ENCODE measurements at regions not wholly inside any gene's neighbourhood (a gene's known extent, or its start where the extent isn't known, plus 50 kb on each side); places are given as distances from the start of the nearest gene placed in this dataset.

DNA sequence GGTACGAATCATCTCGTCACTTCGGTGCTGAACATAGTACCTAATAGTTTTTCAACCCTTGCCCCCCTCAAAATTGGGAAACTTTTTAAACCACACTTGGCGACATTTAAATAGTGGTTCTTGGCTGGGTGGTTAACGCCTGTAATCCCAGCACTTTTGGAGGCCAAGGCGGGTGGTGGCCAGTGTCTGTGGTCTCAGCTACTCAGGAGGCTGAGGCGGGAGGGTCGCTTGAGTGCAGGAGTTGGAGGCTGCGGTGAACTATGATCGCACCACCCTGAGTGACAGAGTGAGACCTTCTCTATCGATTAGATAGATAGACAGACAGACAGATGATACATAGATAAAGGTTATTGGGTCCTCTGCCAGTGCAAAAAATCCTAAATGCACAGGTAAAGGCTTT is 55.5 kb upstream of the RASAL2 start:
- TF ChIP-seq, protein P1, sequence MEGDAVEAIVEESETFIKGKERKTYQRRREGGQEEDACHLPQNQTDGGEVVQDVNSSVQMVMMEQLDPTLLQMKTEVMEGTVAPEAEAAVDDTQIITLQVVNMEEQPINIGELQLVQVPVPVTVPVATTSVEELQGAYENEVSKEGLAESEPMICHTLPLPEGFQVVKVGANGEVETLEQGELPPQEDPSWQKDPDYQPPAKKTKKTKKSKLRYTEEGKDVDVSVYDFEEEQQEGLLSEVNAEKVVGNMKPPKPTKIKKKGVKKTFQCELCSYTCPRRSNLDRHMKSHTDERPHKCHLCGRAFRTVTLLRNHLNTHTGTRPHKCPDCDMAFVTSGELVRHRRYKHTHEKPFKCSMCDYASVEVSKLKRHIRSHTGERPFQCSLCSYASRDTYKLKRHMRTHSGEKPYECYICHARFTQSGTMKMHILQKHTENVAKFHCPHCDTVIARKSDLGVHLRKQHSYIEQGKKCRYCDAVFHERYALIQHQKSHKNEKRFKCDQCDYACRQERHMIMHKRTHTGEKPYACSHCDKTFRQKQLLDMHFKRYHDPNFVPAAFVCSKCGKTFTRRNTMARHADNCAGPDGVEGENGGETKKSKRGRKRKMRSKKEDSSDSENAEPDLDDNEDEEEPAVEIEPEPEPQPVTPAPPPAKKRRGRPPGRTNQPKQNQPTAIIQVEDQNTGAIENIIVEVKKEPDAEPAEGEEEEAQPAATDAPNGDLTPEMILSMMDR (optimal IDR thresholded peaks at IDR 0.05 in 1 of 3, IDR thresholded peaks at IDR 0.05 in 1 of 3, conservative IDR thresholded peaks at IDR 0.05 in 1 of 3; ENCODE audit: extremely low read depth in 1 of 3, insufficient read depth in 2 of 3, low read length in 3 of 3): no peak
- TF ChIP-seq EZH2 (IDR thresholded peaks at IDR 0.05; ENCODE audit: low read length): no peak

Data from keratinocyte (primary cell).